ENCODE measurements at regions not wholly inside any gene's neighbourhood (a gene's known extent, or its start where the extent isn't known, plus 50 kb on each side); places are given as distances from the start of the nearest gene placed in this dataset.
"Not testable (repeated sequence)": the region's sequence is repeated elsewhere in the genome, so short reads cannot be mapped to it uniquely, and the experiment has no call there.

GRCh38 chr1:181249186-181249585 lies 160.7 kb downstream of the IER5 start:
- Histone ChIP-seq H3K4me1 (ENCODE audit: insufficient read depth, low read length) (no peaks in the 10 kb centered on the region), H3K9ac (ENCODE audit: low read depth, low read length) (no peak overlapping the region), H3K36me3 (ENCODE audit: insufficient read depth, low read length) (no peaks in the 10 kb centered on the region), H3K9me3 (ENCODE audit: control insufficient read depth, insufficient read depth, low read length) (no peaks in the 10 kb centered on the region)

DNA sequence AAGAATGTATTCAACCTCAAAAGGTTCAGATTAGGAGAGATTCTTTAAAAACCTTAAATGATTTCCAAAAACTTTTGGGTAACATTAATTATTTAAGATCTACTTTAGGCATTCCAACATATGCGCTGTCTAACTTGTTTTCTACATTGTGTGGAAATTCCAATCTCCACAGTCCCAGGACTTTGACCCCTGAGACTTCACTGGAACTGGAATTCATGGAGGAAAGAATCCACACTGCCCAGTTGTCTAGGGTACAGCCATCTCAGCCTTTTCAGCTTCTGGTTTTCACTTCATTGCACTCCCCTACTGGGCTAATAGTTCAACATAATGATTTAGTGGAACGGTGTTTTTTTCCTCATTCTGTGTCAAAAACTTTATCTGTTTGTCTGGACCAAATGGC lies 161.5 kb downstream of the IER5 start:
- Histone ChIP-seq H3K4me1 (ENCODE audit: insufficient read depth, low read length) (no peaks in the 10 kb centered on the region), H3K9me3 (ENCODE audit: control insufficient read depth, insufficient read depth, low read length) (peaks cover 4% of the 10 kb centered on the region; the same call in 1 of the 2 replicates), H3K36me3 (ENCODE audit: insufficient read depth, low read length) (no peaks in the 10 kb centered on the region), H3K9ac (ENCODE audit: low read depth, low read length) (no peak overlapping the region)

GRCh38 chr1:181251001-181251712 lies 162.7 kb downstream of the IER5 start:
- Histone ChIP-seq H3K4me1 (ENCODE audit: insufficient read depth, low read length) (no peaks in the 10 kb centered on the region), H3K9ac (ENCODE audit: low read depth, low read length) (no peak overlapping the region), H3K36me3 (ENCODE audit: insufficient read depth, low read length) (no peaks in the 10 kb centered on the region), H3K9me3 (ENCODE audit: control insufficient read depth, insufficient read depth, low read length) (peaks cover 6% of the 10 kb centered on the region)

- peaks cover 6% of the 10 kb centered on the region for H3K9me3 ChIP-seq (ENCODE audit: control insufficient read depth, insufficient read depth, low read length)
- no peaks in the 10 kb centered on the region for H3K36me3 ChIP-seq (ENCODE audit: insufficient read depth, low read length)
- H3K9ac ChIP-seq (ENCODE audit: low read depth, low read length) = no peak overlapping the region
- H3K4me1 ChIP-seq (ENCODE audit: insufficient read depth, low read length) = no peaks in the 10 kb centered on the region
Measured at GRCh38 chr1:181251713-181252075, 163.2 kb downstream of the IER5 start.

DNA sequence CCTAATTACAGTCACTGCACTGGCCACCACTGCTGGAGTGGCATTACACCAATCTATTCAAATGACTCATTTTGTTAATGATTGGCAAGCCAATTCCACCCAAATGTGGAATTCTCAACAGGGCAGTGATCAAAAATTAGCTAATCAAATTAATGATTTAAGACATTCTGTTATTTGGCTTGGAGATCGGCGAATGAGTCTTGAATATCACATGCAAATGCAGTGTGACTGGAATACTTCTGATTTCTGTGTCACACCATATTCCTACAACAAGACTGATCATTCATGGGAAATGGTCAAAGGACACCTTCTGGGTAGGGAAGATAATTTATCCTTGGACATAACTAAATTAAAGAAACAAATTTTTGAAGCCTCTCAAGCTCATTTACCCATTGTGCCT lies 165.1 kb downstream of the IER5 start:
- H3K9ac ChIP-seq (ENCODE audit: low read depth, low read length); H3K36me3 ChIP-seq (ENCODE audit: insufficient read depth, low read length); H3K9me3 ChIP-seq (ENCODE audit: control insufficient read depth, insufficient read depth, low read length); H3K4me1 ChIP-seq (ENCODE audit: insufficient read depth, low read length): not testable (repeated sequence)

DNA sequence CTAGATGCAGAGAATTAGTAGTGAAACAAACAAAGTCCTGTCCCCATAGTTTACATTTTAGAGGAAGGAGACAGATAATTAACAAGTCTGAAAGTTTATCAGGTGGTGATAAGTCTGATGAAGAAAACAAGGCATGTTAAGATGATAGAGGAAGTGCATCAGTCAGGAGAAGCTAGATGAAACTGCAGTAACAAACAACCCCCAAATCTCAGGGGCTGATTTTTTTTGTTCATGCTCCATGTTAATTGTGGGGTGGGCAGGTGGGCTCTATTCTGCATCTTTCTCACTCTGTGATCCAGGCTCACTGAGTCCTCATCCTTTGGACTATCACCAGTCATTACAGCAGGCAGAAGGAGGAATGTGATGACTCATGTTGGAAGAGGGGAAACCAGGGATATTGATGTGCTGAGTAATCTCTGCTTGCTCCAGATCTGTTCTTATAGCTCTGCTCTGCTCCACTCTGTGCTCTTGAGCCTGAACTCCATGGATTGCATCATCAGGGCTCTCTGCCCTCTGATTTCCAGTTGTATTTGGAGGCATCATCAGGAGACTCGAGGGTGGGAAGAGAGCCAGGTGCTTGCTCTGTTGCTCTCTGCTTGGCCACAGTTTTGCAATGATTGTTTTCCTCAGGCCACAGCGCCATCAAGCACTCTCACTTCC lies 166.9 kb downstream of the IER5 start:
- Histone ChIP-seq H3K4me1 (ENCODE audit: insufficient read depth, low read length) (no peaks in the 10 kb centered on the region), H3K36me3 (ENCODE audit: insufficient read depth, low read length) (no peaks in the 10 kb centered on the region), H3K9ac (ENCODE audit: low read depth, low read length) (no peak overlapping the region), H3K9me3 (ENCODE audit: control insufficient read depth, insufficient read depth, low read length) (peaks cover 6% of the 10 kb centered on the region)

- no peak overlapping the region for H3K9ac ChIP-seq (ENCODE audit: low read depth, low read length)
- no peaks in the 10 kb centered on the region for H3K36me3 ChIP-seq (ENCODE audit: insufficient read depth, low read length)
- H3K4me1 ChIP-seq (ENCODE audit: insufficient read depth, low read length) = no peaks in the 10 kb centered on the region
- peaks cover 6% of the 10 kb centered on the region for H3K9me3 ChIP-seq (ENCODE audit: control insufficient read depth, insufficient read depth, low read length)
Measured at GRCh38 chr1:181257117-181257516, 168.6 kb downstream of the IER5 start.

DNA sequence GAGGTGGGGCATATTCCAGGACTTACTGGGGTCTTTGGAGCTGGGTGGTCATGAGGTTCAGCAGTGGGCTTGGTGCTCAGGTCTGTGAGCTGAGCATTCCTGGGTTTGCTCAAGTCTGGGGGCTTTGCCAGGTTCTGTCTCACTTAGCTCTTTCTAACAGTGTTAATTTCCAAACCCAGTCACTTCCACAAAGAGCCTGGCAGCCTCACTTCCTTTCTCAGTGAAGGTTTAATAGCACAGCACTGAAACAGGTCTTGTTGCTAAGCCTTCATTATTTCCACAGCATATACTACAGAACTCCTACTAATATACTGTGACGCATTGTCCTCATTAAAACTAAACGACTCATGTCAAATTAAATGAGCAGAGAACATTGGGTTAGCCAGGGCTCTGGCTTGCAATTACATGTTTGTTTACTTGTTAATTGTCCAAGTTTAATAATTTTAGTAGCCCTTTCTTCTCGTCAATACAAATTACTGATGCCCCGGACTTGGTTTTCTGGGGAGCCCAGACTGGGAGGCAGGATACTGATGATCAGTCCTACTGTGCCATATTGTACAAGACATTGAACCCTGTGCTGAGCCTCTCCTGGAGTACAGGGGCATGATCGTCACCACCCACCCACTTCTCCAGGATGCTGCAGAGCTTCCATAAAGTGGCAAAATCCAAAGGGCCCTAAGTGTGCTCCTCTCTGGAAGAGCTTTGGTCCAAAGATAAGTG lies 170.7 kb downstream of the IER5 start:
- no peaks in the 10 kb centered on the region for H3K36me3 ChIP-seq (ENCODE audit: insufficient read depth, low read length)
- H3K4me1 ChIP-seq (ENCODE audit: insufficient read depth, low read length) = no peaks in the 10 kb centered on the region
- H3K9ac ChIP-seq (ENCODE audit: low read depth, low read length) = no peak overlapping the region
- peaks cover 6% of the 10 kb centered on the region for H3K9me3 ChIP-seq (ENCODE audit: control insufficient read depth, insufficient read depth, low read length)

DNA sequence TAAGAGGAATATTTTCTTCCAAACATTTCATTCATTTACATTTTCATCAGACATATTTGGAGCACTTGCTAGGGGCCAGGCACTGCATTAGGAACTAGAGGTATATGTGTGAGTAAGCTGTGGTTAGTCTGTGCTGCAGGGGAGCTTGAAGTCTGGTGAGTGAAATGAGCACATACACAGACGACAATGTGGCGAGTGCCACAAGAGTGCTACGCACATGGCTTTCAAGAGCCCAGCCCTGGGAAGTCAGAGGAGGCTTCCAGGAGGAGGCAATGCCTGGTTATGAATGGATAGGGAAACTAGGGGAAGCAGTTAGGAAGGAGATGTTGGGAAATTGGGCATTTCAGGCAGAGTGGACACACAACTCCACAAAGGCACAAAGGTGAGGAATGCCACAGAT lies 171.8 kb downstream of the IER5 start:
- peaks cover under 1% of the 10 kb centered on the region; the same call in 1 of the 2 replicates for H3K9me3 ChIP-seq (ENCODE audit: control insufficient read depth, insufficient read depth, low read length)
- no peaks in the 10 kb centered on the region for H3K4me1 ChIP-seq (ENCODE audit: insufficient read depth, low read length)
- no peaks in the 10 kb centered on the region for H3K36me3 ChIP-seq (ENCODE audit: insufficient read depth, low read length)
- H3K9ac ChIP-seq (ENCODE audit: low read depth, low read length) = no peak overlapping the region

DNA sequence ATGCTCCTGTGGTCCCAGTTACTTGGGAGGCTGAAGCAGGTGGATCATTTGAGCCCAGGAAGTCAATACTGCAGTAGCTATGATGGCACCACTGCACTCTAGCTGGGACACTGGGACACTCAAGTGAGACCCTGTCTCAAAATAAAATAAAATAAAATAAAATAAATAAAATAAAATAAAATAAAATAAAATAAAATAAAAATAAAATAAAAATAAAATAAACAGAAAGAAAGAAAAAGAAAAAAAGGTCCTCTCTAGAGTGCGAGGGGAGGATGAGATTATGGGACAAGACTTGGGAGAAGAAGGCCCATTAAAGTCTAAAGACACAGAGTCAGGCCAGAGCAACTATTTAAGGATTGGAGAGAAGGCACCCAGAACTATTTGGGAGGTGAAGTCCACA lies 172.5 kb downstream of the IER5 start:
- Histone ChIP-seq H3K4me1 (ENCODE audit: insufficient read depth, low read length) (no peaks in the 10 kb centered on the region), H3K36me3 (ENCODE audit: insufficient read depth, low read length) (no peaks in the 10 kb centered on the region), H3K9ac (ENCODE audit: low read depth, low read length) (no peak overlapping the region), H3K9me3 (ENCODE audit: control insufficient read depth, insufficient read depth, low read length) (no peaks in the 10 kb centered on the region)

GRCh38 chr1:181262069-181262468 lies 173.6 kb downstream of the IER5 start:
- Histone ChIP-seq H3K9me3 (ENCODE audit: control insufficient read depth, insufficient read depth, low read length) (no peaks in the 10 kb centered on the region), H3K36me3 (ENCODE audit: insufficient read depth, low read length) (no peaks in the 10 kb centered on the region), H3K4me1 (ENCODE audit: insufficient read depth, low read length) (no peaks in the 10 kb centered on the region), H3K9ac (ENCODE audit: low read depth, low read length) (no peak overlapping the region)

- Histone ChIP-seq H3K9me3 (ENCODE audit: control insufficient read depth, insufficient read depth, low read length) (no peaks in the 10 kb centered on the region), H3K9ac (ENCODE audit: low read depth, low read length) (no peak overlapping the region), H3K36me3 (ENCODE audit: insufficient read depth, low read length) (no peaks in the 10 kb centered on the region), H3K4me1 (ENCODE audit: insufficient read depth, low read length) (no peaks in the 10 kb centered on the region)
Measured at GRCh38 chr1:181263444-181263843, 174.9 kb downstream of the IER5 start.

DNA sequence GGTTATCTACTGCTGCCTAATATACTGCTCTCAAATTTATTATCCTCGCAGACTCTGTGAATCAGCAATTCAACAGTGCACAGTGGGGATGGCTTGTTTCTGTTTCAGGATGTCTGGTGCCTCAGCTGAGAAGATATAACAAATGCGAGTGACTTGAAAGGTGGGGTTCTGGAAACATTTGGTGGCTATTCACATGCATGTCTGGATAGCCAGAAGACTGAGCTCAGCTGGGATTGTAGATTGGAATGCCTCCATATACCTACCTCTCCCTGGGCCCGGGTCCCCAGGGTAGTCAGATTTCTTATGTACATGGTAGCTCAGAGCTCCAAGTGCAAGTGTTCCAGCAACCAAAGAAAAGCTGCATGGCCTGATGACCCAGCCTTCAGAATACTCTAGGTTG lies 176.3 kb downstream of the IER5 start:
- H3K9ac ChIP-seq (ENCODE audit: low read depth, low read length) = no peak overlapping the region
- no peaks in the 10 kb centered on the region for H3K36me3 ChIP-seq (ENCODE audit: insufficient read depth, low read length)
- no peaks in the 10 kb centered on the region for H3K9me3 ChIP-seq (ENCODE audit: control insufficient read depth, insufficient read depth, low read length)
- H3K4me1 ChIP-seq (ENCODE audit: insufficient read depth, low read length) = no peaks in the 10 kb centered on the region

DNA sequence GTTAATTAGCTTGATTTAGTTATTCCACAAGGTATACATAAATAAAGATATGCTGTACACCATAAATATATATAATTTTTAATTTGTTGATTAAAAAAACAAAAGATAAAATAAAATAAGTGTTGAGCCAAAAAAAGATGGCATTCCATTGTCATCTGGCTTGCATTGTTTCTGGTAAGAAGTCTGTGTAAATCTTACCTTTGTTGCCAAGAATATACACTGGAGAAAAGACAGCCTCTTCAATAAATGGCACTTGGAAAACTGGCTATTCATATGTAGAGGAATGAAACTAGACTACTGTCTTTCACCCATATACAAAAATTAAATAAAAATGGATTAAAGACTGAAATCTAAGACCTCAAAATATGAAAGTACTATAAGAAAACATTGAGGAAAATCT lies 196.5 kb downstream of the IER5 start:
- H3K9ac ChIP-seq (ENCODE audit: low read depth, low read length) = no peak overlapping the region
- H3K36me3 ChIP-seq (ENCODE audit: insufficient read depth, low read length) = no peaks in the 10 kb centered on the region
- H3K4me1 ChIP-seq (ENCODE audit: insufficient read depth, low read length) = no peaks in the 10 kb centered on the region
- H3K9me3 ChIP-seq (ENCODE audit: control insufficient read depth, insufficient read depth, low read length) = no peaks in the 10 kb centered on the region

DNA sequence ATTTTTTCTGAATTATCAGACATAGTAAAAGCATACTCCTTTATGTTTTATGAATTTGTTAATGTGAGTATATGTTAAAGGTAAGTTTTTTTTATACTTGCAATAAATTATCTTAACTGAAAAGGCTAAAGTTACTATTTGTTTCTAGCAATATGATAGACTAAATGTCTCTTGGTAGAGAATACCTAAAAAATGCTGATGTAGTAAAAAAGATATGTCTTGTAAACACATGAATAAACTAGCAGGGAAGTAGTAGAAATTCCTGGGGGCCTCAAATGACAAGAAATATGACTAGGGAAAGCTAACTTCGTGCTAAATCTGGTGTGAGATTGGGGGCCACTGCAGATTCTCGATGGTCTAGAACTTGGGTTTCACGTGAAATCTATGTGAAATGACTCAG lies 188.1 kb upstream of the CACNA1E start:
- H3K9ac ChIP-seq (ENCODE audit: low read depth, low read length) = no peak overlapping the region
- H3K9me3 ChIP-seq (ENCODE audit: control insufficient read depth, insufficient read depth, low read length) = no peaks in the 10 kb centered on the region

More for the DNA sequence above, 188.1 kb upstream of the CACNA1E start:
- Histone ChIP-seq H3K4me1 (ENCODE audit: insufficient read depth, low read length) (no peaks in the 10 kb centered on the region), H3K36me3 (ENCODE audit: insufficient read depth, low read length) (no peaks in the 10 kb centered on the region)

Data from ES-I3 (cell line).